MCF 10A (cell line): ENCODE measurements at regions not wholly inside any gene's neighbourhood (a gene's known extent, or its start where the extent isn't known, plus 50 kb on each side); places are given as distances from the start of the nearest gene placed in this dataset.

Source experiments
- BruUV-seq: library from RNA; stranded (reverse); fragments of 400-500 nt; replicated peaks from 2 replicates; lab custom pipeline; 2021; lab: Mats Ljungman, UMichigan
- CTCF ChIA-PET: fragments of 300-600 bp; sonication (Branson Sonifier 250); formaldehyde crosslinking; extraction: SDS; loops from one replicate; lab custom pipeline; 2021; ENCODE audit warnings: antibody characterized with exemption, inconsistent platforms; lab: Yijun Ruan, JAX
- POLR2A ChIA-PET: fragments of 300-600, 350-650 bp; sonication (Branson Sonifier 250); formaldehyde crosslinking; extraction: SDS; loops from one replicate; lab custom pipeline; 2020; ENCODE audit warnings: antibody characterized with exemption, inconsistent platforms; lab: Yijun Ruan, JAX
- DNase-seq: peaks from one replicate; pipeline ENCODE4 v3.0.0-alpha.2; 2018; ENCODE audit not compliant: unreplicated experiment
- H3K27ac Mint-ChIP-seq: one replicate; pipeline ENCODE4 v1.8.0; 2022; ENCODE audit warnings: mild to moderate bottlenecking, low read depth, mixed read lengths; ENCODE audit not compliant: unreplicated experiment
- H3K27me3 Mint-ChIP-seq: one replicate; pipeline ENCODE4 v1.8.0; 2022; ENCODE audit warnings: mixed read lengths; ENCODE audit not compliant: insufficient read depth, unreplicated experiment
- H3K36me3 Mint-ChIP-seq: one replicate; pipeline ENCODE4 v1.8.0; 2022; ENCODE audit warnings: mild to moderate bottlenecking, moderate library complexity, mixed read lengths; ENCODE audit not compliant: insufficient read depth, unreplicated experiment
- H3K4me1 Mint-ChIP-seq: one replicate; pipeline ENCODE4 v1.8.0; 2022; ENCODE audit warnings: mixed read lengths; ENCODE audit not compliant: insufficient read depth, unreplicated experiment
- H3K4me3 Mint-ChIP-seq: one replicate; pipeline ENCODE4 v1.8.0; 2022; ENCODE audit warnings: mild to moderate bottlenecking, moderate library complexity, mixed read lengths; ENCODE audit not compliant: unreplicated experiment
- H3K9me3 Mint-ChIP-seq: one replicate; pipeline ENCODE4 v1.8.0; 2022; ENCODE audit warnings: mixed read lengths; ENCODE audit not compliant: unreplicated experiment
- intact Hi-C: fragments of 100-400 bp; cut with micrococcal nuclease; formaldehyde crosslinking; loops from 2 replicates; pipeline ENCODE4 v1.14.1; 2022
- TF ChIP-seq, protein P1 (sequence below): fragments of 200-600 bp; IDR thresholded peaks from one replicate; pipeline ENCODE4 v1.8.0; 2022; ENCODE audit warnings: antibody characterized with exemption, mild to moderate bottlenecking; ENCODE audit not compliant: unreplicated experiment

DNA sequence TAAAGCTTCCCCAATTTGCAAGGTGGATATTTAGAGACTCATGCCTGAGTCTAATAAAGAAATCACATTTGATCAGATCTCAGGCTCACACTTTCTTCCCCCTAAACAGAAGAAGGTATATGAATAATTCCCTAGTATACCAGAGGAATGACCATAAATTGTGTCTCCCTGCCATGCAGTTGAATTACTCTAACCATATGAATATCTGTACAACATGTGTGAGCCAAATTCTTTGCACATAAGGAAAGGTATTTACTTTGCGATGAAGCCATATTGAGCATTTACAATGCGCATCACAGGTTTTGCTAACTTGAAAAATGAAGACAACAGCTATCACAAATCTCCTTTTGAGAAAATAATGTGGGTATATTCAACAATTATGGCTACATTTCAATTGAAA lies 479.4 kb downstream of the NR2F1-AS1 start:
- no peak for DNase-seq
- no peaks in the 10 kb centered on the region for H3K4me1 Mint-ChIP-seq
- POLR2A ChIA-PET = no interaction called here
- no peaks in the 10 kb centered on the region for H3K9me3 Mint-ChIP-seq
- no peak overlapping the region for H3K4me3 Mint-ChIP-seq
- TF ChIP-seq, protein P1, sequence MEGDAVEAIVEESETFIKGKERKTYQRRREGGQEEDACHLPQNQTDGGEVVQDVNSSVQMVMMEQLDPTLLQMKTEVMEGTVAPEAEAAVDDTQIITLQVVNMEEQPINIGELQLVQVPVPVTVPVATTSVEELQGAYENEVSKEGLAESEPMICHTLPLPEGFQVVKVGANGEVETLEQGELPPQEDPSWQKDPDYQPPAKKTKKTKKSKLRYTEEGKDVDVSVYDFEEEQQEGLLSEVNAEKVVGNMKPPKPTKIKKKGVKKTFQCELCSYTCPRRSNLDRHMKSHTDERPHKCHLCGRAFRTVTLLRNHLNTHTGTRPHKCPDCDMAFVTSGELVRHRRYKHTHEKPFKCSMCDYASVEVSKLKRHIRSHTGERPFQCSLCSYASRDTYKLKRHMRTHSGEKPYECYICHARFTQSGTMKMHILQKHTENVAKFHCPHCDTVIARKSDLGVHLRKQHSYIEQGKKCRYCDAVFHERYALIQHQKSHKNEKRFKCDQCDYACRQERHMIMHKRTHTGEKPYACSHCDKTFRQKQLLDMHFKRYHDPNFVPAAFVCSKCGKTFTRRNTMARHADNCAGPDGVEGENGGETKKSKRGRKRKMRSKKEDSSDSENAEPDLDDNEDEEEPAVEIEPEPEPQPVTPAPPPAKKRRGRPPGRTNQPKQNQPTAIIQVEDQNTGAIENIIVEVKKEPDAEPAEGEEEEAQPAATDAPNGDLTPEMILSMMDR = no peak
- H3K27ac Mint-ChIP-seq = no peak overlapping the region
- intact Hi-C loops = no loop called here
- H3K27me3 Mint-ChIP-seq = no peaks in the 10 kb centered on the region
- no peaks in the 10 kb centered on the region for H3K36me3 Mint-ChIP-seq
- CTCF ChIA-PET = interaction anchor here (1.6 kb wide), 1 partner anchor 9 kb away, joined by 6 read pairs; no protein-coding TSS in a partner anchor
- BruUV-seq = no TSS peak

DNA sequence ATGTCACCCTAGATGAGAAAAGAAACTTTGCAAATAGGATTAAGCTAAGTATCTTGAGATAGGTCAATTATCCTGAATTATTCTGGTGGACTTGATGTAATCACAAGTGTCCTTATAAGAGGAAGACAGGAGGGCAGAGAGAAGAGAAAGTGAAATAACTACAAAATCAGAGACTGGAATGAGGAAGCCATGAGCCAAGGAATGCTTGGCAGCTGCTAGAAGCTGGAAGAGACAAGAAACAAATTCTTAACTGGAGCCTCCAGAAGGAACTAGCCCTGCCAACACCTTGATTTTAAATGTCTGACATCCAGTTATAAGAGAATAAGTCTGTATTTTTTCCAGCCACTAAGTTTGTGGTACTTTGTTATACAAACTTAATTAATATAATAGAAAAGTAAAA lies 480.0 kb downstream of the NR2F1-AS1 start:
- Mint-ChIP-seq H3K27me3 (no peaks in the 10 kb centered on the region), H3K27ac (no peak overlapping the region), H3K4me1 (no peaks in the 10 kb centered on the region), H3K4me3 (no peak overlapping the region), H3K36me3 (no peaks in the 10 kb centered on the region), H3K9me3 (peaks cover 5% of the 10 kb centered on the region)
- ChIA-PET CTCF (interaction anchor here (0.8 to 1.6 kb wide), 2 partner anchors 8 to 19 kb away, joined by 3 to 6 read pairs; no protein-coding TSS in a partner anchor), POLR2A (no interaction called here)
- no TSS peak for BruUV-seq
- intact Hi-C loops = no loop called here
- DNase-seq = no peak
- TF ChIP-seq, protein P1 = no peak

DNA sequence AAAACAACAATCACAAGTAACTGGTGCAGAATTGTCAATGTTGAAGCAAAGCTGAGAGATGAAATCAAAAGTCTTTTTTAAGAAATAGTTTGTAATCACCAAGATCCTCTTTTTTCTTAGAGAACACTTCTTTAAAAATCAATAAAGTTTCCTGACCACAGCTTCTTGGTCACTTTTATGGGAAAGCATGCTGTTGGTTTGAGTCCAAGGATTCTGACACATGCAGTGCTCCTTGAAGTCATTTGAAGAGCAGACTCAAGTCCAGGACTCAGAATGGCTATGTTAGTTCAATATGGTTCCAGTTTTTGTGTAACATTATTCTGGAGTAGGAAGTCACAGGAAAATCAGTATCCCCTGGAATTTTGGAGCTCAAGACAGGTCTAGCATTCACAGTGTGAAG lies 480.6 kb downstream of the NR2F1-AS1 start:
- Mint-ChIP-seq H3K4me3 (no peak overlapping the region), H3K36me3 (no peaks in the 10 kb centered on the region), H3K9me3 (peaks cover 7% of the 10 kb centered on the region), H3K4me1 (no peaks in the 10 kb centered on the region), H3K27ac (no peak overlapping the region), H3K27me3 (no peaks in the 10 kb centered on the region)
- peak; percentile 13 for DNase-seq
- ChIA-PET POLR2A (no interaction called here), CTCF (interaction anchor here (0.8 to 1.6 kb wide), 2 partner anchors 8 to 19 kb away, joined by 3 to 6 read pairs; no protein-coding TSS in a partner anchor)
- no TSS peak for BruUV-seq
- TF ChIP-seq, protein P1 = no peak
- intact Hi-C loops = no loop called here

DNA sequence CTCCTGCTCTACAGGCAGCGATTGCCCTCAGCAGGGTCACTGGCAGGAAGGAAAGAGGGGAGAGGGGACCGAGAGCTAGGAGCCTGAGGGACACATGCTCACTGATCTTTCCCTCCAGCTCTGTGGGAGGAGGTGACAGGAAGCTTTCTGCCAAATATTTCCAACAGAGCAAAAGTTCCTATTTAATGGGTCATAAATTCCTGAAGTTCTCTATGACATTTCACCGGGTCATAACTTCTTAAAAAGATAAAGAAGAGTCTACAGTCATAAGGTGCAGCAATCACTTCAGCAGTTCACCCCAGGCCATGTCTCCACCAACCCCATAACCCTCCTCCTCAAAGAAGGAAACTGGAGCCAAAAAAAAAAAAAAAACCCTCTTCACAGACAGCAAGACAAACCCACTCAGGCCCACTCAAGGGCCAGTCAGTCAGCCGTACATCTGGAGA lies 481.1 kb downstream of the NR2F1-AS1 start:
- TF ChIP-seq, protein P1 = no peak
- Mint-ChIP-seq H3K4me3 (no peak overlapping the region), H3K9me3 (peaks cover 7% of the 10 kb centered on the region), H3K27me3 (no peaks in the 10 kb centered on the region), H3K4me1 (no peaks in the 10 kb centered on the region), H3K36me3 (no peaks in the 10 kb centered on the region), H3K27ac (no peak overlapping the region)
- BruUV-seq = no TSS peak
- intact Hi-C loops = loop anchor here (10.0 kb wide), 2 partner anchors 225 to 795 kb away; no protein-coding TSS in a partner anchor
- ChIA-PET POLR2A (no interaction called here), CTCF (interaction anchor here (0.8 kb wide), 1 partner anchor 20 kb away, joined by 3 read pairs; no protein-coding TSS in a partner anchor)
- DNase-seq = no peak
